ENCODE measurements at regions not wholly inside any gene's neighbourhood (a gene's known extent, or its start where the extent isn't known, plus 50 kb on each side); places are given as distances from the start of the nearest gene placed in this dataset.
"Not testable (repeated sequence)": the region's sequence is repeated elsewhere in the genome, so short reads cannot be mapped to it uniquely, and the experiment has no call there.

DNA sequence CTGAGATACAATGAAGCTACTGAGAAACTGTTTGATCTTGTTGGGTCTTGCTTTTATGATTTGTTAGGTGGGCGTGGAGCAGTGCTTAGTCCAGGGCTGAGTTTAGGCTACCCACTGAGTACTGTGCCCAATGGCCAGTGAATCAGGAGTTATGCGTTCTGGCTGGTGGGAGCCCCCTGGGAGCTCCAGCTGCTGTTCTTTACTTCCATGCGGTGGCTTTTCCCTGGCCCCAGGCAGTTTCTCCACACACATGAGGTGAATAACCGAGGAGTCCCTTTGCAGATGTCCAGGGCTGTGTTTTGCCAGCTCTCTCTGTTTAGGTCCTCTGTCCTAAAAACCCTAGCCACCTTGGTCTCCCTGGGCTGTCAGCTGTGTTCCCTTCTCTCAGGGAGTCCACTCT lies 106.5 kb downstream of the KLF13 start:
- no peak for DNase-seq (ENCODE audit: low spot score)

DNA sequence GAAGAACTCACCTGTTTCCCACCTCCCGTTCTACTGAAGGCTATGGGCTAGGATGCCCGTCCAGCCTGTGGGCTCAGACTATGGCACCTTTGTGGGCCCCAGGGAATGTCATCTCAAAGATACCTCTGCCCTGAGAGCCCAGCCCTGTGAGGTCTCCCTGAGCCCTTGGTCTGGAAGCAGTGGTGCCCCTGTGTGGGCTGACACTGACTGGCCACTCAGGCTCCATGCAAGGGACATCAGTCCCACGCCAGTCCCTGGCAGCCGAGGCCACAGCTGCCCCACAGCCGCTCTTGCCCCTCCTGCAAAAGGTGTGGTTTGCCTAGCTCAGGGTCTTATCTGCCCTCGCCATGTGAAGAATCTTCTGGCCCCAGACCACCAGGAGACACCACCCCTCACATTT lies 106.9 kb downstream of the KLF13 start:
- DNase-seq (ENCODE audit: low spot score), result no peak

DNA sequence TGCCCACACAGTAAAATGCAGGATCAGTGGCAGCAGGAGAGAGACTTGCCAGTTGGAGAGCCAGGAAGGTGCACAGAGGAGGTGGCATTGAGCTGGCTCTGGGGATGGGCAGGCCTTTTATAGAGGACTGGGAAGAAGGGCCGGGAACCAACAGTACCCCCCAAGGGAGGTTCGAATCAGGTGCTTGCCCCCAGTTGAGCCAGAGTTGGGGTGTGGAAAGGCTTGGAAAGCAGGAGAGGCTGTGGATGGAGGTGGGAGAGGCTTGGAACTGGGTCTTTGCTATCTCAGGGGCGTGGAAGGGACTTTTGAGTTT lies 107.6 kb downstream of the KLF13 start:
- DNase-seq (ENCODE audit: low spot score), result no peak

- no peak for DNase-seq (ENCODE audit: low spot score)
Observed at GRCh38 chr15:31434588-31435260, 108.1 kb downstream of the KLF13 start.

GRCh38 chr15:31435261-31435911 lies 108.8 kb downstream of the KLF13 start:
- DNase-seq (ENCODE audit: low spot score), result no peak

GRCh38 chr15:31435912-31436628 lies 109.4 kb downstream of the KLF13 start:
- DNase-seq (ENCODE audit: low spot score), result no peak

GRCh38 chr15:31437686-31438085 lies 111.1 kb downstream of the KLF13 start:
- DNase-seq (ENCODE audit: low spot score), result no peak

DNA sequence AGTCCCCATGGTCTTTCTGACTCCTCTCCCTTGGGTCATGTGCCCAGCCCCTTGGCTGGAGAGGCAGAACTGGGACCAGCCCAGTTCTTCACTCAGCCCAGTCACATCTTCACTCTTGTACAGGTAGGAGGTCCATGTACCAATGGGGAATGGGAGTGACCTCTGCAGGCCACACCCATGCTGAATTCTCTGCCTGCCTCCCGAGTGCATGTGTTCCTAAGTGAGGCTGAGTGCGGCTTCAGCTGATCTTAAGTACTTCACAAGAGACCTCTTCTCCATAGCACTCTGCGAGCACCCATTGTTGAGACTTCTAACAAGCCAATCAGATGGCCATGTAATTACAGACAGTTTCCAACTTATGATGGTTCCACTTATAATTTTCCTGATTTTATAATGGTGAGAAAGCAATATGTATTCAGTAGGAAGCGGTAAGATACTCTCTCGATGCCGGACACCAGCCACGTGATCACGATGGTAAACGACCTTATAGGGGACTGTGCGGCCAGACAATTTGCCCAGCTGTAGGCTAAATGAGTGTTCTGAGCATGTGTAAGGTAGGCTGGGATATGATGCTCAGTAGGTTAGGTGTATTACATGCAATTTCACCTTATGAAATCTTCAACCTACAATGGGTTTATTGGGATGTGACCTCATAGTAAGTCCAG lies 112.1 kb downstream of the KLF13 start:
- DNase-seq (ENCODE audit: low spot score), result no peak

DNA sequence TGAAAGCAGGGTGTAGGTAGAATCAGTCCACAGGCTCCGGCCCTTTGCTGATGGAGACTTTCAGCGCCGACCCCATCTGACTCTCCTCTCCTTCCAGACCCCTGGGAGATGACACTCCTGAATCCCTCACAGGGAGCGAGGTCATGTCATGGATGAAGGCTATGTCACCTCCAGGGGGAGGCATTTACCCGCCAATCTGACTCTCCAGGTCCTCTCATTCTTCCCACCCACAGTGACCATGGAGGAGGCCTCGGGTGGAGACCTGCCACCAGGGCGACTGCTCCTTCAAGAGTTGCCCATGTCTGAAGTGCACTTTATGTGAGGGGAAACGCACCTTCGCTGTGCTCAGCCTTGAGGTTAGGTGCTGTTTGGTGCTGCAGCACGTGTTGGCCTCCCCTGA lies 112.7 kb downstream of the KLF13 start:
- no peak for DNase-seq (ENCODE audit: low spot score)

DNA sequence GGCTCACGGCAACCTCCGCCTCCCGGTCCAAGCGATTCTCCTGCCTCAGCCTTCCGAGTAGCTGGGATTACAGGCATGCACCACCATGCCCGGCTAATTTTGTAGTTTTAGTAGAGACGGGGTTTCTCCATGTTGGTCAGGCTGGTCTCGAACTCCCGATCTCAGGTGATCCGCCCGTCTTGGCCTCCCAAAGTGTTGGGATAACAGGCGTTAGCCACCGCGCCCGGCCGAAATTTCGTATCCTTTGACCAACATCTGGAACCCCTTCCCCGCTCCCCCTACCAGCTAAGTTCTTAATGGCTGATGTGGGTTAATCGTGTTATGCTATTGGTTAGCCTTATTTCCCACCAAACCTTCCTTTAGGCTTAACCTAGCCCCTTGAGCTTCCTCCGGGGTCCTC lies 113.6 kb downstream of the KLF13 start:
- not testable (repeated sequence) for DNase-seq (ENCODE audit: low spot score)

DNA sequence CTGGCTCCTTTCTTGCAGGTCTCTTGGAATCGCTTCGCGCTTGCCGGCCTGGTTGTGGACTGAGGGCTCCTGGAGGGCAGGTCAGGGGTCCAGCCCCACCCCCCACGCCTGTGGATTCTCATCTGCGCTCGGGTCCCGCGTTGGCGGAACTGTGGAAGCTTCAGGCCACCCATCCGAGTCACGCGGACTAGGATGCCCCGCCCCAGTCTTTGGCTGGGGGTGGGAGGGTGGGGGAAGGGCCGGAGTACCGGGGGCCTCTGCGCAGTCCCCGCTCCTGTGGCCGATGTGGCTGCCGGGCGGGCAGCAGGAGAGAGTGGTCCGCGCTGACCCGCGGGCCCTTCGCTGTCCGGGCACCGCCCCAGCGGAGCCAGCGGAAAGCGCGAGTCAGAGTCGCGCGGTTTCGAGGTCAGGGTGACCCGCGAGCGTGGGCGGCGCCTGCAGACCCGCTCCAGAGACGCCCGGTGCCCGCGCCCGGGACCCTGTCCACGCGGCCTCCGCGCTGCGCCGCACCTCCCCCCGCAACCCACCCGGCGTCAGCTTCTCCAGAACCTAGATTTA lies 114.2 kb downstream of the KLF13 start:
- no peak for DNase-seq (ENCODE audit: low spot score)

- DNase-seq (ENCODE audit: low spot score), result no peak
Observed at GRCh38 chr15:31442226-31442625, 115.6 kb downstream of the KLF13 start.

- no peak for DNase-seq (ENCODE audit: low spot score)
Observed at GRCh38 chr15:31442699-31443111, 116.1 kb downstream of the KLF13 start.

DNA sequence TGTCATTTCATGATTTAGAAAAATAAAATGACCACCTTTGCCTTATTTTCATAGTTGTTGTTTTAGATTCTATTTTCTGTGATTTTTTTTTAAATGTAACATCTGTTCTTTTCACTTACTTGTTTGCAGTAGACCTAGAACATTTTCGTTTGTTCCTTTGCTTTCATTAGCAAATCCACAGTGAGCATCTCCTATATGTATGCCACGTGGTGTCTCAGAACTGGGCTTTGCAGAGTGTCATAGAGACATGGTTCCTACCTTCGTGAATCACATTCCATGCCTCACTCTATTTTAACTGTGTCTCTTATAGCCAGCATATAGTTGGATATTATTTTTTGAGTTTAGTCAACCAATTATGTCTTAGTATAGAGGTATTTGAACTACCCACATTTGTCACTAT lies 118.2 kb downstream of the KLF13 start:
- no peak for DNase-seq (ENCODE audit: low spot score)

DNA sequence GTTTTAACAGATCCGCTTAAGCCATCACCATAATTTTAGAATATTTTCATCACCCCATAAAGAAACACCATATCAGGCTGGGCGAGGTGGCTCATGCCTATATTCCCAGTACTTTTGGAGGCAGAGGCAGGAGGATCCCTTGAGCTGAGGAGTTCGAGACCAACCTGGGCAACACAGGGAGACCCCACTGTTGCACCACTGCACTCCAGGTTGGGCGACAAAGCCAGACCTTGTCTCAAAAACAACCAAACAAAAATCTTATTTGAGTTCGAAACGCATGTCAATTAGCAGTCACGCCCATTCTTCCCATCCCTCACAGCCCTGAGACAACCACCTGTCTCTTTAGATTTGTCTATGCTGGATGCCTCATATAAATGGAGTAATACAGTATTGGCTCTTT lies 119.9 kb downstream of the KLF13 start:
- no peak for DNase-seq (ENCODE audit: low spot score)

GRCh38 chr15:31447931-31448634 lies 121.4 kb downstream of the KLF13 start:
- DNase-seq (ENCODE audit: low spot score), result no peak

GRCh38 chr15:31448635-31448979 lies 122.0 kb downstream of the KLF13 start:
- DNase-seq (ENCODE audit: low spot score), result no peak

DNA sequence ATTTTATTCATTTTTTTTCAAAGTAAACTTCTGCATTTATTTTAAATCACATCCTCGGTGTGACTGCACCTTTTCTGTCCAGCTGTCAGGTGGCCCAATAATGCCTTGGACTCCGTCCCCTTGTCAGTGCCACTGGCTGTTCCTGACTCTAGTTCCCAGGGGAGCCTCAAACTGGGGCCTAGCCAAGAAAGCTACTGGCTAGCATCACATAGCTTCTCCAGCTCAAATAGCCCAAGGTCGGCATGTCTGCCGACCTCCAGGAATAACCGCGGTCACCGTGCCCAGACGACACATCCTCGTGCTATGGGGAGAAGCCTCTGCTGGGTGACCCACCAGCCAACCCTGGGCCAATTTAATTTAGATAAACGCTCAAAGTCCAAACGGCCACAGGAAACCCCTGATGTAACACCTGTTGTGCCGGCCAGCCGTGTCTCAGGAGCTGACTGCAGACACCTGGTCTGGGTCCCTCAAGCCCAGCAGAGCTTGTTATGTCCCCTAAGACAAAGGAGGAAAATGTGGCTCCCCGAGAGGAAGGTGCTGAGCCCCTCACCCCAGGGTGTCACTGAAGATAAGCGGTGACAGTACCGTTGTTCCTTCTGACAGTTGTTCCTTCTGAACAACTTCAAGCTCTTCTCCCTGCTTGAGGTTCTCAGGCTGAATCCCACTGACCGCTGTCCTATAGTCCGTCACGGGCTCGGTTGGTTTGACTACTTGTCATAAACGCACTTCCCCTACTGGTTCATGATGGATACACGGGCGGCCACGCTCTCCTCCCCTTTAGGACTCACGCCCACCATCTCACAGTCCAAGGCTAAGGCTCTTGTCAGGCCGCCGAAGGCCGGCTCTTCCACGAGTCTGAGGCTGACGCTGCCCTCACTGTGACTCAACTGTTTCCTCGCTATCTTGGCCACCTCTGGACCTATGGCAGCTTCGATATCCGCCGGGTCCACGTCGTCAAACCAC lies 126.2 kb downstream of the KLF13 start:
- peak; percentile 54 for DNase-seq (ENCODE audit: low spot score)

GRCh38 chr15:31453558-31454318 lies 127.1 kb downstream of the KLF13 start:
- no peak for DNase-seq (ENCODE audit: low spot score)

GRCh38 chr15:31455499-31455898 lies 128.9 kb downstream of the KLF13 start:
- DNase-seq (ENCODE audit: low spot score), result no peak
